ENCODE measurements at regions not wholly inside any gene's neighbourhood (a gene's known extent, or its start where the extent isn't known, plus 50 kb on each side); places are given as distances from the start of the nearest gene placed in this dataset.
"Not testable (repeated sequence)": the region's sequence is repeated elsewhere in the genome, so short reads cannot be mapped to it uniquely, and the experiment has no call there.

DNA sequence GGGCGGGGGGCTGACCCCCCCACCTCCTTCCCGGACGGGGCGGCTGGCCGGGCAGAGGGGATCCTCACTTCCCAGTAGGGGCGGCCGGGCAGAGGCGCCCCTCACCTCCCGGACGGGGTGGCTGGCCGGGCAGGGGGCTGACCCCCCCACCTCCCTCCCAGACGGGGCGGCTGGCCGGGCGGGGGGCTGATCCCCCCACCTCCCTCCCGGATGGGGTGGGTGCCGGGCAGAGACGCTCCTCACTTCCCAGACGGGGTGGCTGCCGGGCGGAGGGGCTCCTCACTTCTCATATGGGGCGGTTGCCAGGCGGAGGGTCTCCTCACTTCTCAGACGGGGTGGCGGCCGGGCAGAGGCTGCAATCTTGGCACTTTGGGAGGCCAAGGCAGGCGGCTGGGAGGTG lies 95.1 kb upstream of the GARIN1A start:
- TF ChIP-seq MXI1 (conservative IDR thresholded peaks at IDR 0.05; ENCODE audit: poor library complexity, severe bottlenecking); POLR2AphosphoS5 (IDR thresholded peaks at IDR 0.05): not testable (repeated sequence)
- TF ChIP-seq, protein P1, sequence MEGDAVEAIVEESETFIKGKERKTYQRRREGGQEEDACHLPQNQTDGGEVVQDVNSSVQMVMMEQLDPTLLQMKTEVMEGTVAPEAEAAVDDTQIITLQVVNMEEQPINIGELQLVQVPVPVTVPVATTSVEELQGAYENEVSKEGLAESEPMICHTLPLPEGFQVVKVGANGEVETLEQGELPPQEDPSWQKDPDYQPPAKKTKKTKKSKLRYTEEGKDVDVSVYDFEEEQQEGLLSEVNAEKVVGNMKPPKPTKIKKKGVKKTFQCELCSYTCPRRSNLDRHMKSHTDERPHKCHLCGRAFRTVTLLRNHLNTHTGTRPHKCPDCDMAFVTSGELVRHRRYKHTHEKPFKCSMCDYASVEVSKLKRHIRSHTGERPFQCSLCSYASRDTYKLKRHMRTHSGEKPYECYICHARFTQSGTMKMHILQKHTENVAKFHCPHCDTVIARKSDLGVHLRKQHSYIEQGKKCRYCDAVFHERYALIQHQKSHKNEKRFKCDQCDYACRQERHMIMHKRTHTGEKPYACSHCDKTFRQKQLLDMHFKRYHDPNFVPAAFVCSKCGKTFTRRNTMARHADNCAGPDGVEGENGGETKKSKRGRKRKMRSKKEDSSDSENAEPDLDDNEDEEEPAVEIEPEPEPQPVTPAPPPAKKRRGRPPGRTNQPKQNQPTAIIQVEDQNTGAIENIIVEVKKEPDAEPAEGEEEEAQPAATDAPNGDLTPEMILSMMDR (IDR thresholded peaks at IDR 0.05; ENCODE audit: poor library complexity, severe bottlenecking), result not testable (repeated sequence)

Data from neural cell (in vitro differentiated cells).